WERI-Rb-1 (cell line): ENCODE measurements at regions not wholly inside any gene's neighbourhood (a gene's known extent, or its start where the extent isn't known, plus 50 kb on each side); places are given as distances from the start of the nearest gene placed in this dataset.
"Not testable (repeated sequence)": the region's sequence is repeated elsewhere in the genome, so short reads cannot be mapped to it uniquely, and the experiment has no call there.

Experiments used
- DNase-seq: peaks from one replicate; pipeline ENCODE4 v3.0.0-alpha.2; 2020
- H3K27ac ChIP-seq: fragments of 250-450 bp; sonication (Bioruptor Pico); 2 replicates; pipeline ENCODE4 v1.5.1; 2020; ENCODE audit warnings: mild to moderate bottlenecking, moderate library complexity
- H3K27me3 ChIP-seq: fragments of 250-450 bp; sonication (Bioruptor Pico); 2 replicates; pipeline ENCODE4 v1.5.1; 2021; ENCODE audit warnings: mild to moderate bottlenecking, low read depth, moderate library complexity; ENCODE audit not compliant: insufficient read depth, severe bottlenecking
- H3K36me3 ChIP-seq: fragments of 250-450 bp; sonication (Bioruptor Pico); 2 replicates; pipeline ENCODE4 v1.5.1; 2020; ENCODE audit warnings: mild to moderate bottlenecking, moderate library complexity
- H3K4me3 ChIP-seq: 2 replicates; pipeline ENCODE4 v1.5.1; 2011; ENCODE audit warnings: low read depth, mild to moderate bottlenecking, control low read depth, low read length
- H3K9me3 ChIP-seq: fragments of 250-450 bp; sonication (Bioruptor Pico); 2 replicates; pipeline ENCODE4 v1.5.1; 2021; ENCODE audit warnings: mild to moderate bottlenecking, moderate library complexity; ENCODE audit not compliant: severe bottlenecking
- TF ChIP-seq, protein P1 (sequence below): IDR thresholded peaks from 2 replicates; pipeline ENCODE4 v1.5.1; 2011; ENCODE audit warnings: low read depth, mild to moderate bottlenecking, control low read depth, inconsistent platforms, low read length

DNA sequence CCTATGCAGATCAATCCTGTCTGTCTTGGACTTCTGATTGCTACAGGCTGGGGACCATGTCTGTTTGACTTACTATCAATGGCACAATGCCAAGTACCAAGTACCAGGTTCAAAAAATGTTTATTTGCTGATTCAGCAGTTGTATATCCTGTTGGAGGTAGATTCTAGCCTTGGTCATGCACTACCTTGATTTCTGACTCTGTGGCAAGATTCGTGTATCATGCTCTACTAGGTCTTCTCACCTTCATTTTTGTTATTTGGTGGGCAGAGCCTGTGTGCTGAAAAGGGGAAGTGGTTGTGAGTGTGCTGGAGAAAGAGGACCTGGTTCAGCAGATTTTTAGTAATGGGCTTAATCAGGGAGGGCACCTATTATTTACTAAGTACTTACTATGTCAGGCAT, 192.4 kb upstream of the MYLIP start:
- Histone ChIP-seq H3K9me3 (peaks cover 24% of the 10 kb centered on the region), H3K4me3 (no peak overlapping the region), H3K27me3 (no peaks in the 10 kb centered on the region), H3K27ac (no peak overlapping the region), H3K36me3 (no peaks in the 10 kb centered on the region)
- DNase-seq: no peak
- TF ChIP-seq, protein P1, sequence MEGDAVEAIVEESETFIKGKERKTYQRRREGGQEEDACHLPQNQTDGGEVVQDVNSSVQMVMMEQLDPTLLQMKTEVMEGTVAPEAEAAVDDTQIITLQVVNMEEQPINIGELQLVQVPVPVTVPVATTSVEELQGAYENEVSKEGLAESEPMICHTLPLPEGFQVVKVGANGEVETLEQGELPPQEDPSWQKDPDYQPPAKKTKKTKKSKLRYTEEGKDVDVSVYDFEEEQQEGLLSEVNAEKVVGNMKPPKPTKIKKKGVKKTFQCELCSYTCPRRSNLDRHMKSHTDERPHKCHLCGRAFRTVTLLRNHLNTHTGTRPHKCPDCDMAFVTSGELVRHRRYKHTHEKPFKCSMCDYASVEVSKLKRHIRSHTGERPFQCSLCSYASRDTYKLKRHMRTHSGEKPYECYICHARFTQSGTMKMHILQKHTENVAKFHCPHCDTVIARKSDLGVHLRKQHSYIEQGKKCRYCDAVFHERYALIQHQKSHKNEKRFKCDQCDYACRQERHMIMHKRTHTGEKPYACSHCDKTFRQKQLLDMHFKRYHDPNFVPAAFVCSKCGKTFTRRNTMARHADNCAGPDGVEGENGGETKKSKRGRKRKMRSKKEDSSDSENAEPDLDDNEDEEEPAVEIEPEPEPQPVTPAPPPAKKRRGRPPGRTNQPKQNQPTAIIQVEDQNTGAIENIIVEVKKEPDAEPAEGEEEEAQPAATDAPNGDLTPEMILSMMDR: no peak

DNA sequence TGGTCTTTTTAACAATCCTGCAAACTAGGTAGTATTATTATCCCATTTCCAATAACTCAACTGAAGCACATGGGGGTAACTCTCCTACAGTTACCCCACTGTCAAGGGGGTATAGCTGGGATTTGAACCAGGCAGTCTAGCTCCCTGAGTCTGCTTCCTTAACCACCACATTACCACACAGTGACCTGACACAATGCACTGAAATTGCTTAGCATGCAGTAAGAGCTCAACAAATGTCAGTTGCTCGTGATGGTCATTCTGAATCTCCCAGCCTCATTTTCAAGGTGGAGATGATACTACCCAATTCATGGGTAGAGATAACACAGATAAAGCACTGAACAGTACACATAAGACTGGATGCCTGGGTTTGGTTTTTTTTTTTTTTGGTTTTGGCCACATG, 193.2 kb upstream of the MYLIP start:
- no peak overlapping the region for H3K4me3 ChIP-seq
- no peaks in the 10 kb centered on the region for H3K27me3 ChIP-seq
- peaks cover 28% of the 10 kb centered on the region for H3K9me3 ChIP-seq
- no peaks in the 10 kb centered on the region for H3K36me3 ChIP-seq
- no peak overlapping the region for H3K27ac ChIP-seq
- no peak for DNase-seq
- TF ChIP-seq, protein P1: no peak

DNA sequence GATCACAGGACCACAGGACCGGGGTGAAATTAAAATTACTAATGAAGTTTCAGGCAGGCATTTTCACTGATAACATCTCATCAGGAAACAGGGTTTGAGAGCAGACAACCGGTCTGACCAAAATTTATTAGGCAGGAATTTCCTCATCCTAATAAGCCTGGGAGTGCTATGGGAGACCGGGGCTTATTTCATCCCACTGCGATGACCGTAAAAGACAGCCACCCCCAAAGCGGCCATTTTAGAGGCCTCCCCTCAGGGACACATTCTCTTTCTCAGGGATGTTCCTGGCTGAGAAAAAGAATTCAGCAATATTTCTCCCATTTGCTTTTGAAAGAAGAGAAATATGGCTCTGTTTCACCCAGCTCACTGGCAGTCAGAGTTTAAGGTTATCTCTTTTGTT, 197.2 kb upstream of the MYLIP start:
- DNase-seq, H3K4me3 ChIP-seq, H3K27ac ChIP-seq, H3K27me3 ChIP-seq, H3K36me3 ChIP-seq: not testable (repeated sequence)
- H3K9me3 ChIP-seq: peaks cover 25% of the 10 kb centered on the region

DNA sequence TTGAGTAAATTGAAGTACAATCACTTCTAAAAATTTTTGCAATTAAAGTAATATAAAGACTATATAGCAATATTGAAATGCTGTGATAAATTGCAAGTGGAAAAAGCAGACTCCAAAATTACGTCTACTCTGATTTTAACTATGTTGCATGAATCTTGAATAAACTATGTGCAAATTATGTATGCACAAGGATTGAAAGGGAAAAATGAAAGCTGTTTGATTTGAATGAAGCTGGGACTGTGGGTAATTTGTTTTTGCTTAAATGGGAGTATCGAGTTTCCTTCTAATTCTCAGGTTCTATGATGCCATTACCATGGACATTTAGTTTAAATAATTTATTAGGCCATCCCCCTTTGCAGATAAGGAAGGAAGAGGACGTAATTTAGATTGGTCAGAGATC, 198.7 kb upstream of the MYLIP start:
- Histone ChIP-seq H3K27ac (no peak overlapping the region), H3K4me3 (no peak overlapping the region), H3K9me3 (peaks cover 28% of the 10 kb centered on the region), H3K36me3 (no peaks in the 10 kb centered on the region), H3K27me3 (no peaks in the 10 kb centered on the region)
- DNase-seq: no peak
- TF ChIP-seq, protein P1: no peak

DNA sequence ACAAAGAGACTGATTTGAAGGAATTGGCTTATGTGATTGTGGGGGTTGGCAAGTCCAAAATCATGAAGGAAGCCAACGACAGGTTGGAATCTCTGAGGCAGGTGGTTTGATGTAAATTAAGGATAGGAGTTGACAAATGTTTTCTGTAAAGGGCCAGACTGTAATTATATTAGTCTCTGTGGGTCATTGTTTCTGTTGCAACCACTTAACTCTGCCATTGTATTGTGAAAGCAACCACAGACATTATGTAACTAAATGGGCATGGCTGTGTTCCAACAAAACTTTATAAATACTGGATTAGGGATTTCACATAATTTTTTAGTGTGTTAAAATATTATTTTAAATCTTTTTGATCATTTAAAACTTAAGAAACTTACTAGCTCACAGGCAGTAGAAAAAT, 199.2 kb upstream of the MYLIP start:
- peaks cover 28% of the 10 kb centered on the region for H3K9me3 ChIP-seq
- TF ChIP-seq, protein P1: no peak
- H3K4me3 ChIP-seq: no peak overlapping the region
- no peak for DNase-seq
- H3K27ac ChIP-seq: no peak overlapping the region
- H3K27me3 ChIP-seq: no peaks in the 10 kb centered on the region
- no peaks in the 10 kb centered on the region for H3K36me3 ChIP-seq

DNA sequence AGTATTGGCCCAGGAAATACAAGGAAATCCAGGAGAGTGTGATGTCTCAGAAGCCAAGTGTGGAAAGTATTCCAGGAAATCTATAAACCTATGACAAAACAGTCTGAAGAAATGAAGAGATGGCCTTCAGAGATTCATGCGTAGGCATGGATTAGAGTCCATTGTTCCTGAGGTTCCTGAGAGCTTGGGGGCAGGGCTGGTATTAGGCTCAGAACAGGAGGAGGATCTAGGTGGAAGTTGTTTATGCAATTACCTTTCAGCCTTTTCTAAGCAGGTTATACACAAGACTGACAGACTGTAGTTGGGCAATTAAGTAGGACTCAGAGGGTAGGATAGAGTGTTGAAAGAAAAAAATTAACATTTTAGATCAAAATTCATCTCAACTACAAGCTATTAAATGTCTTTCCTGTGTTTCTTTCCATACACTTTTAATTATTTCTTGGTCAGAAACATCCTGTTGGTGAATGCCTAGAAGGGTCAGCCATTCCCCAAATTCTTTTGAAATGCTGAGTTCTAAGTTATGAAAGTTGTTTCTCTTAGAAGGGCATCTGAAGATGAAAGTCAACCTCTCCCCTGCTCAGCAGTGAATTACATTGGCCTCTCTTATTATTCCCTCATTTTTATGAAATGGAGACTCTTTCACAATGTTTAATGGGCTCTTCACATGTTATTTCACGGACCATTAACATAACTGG, 201.2 kb upstream of the MYLIP start:
- TF ChIP-seq, protein P1: no peak
- no peaks in the 10 kb centered on the region for H3K27me3 ChIP-seq
- H3K9me3 ChIP-seq: peaks cover 28% of the 10 kb centered on the region
- no peaks in the 10 kb centered on the region for H3K36me3 ChIP-seq
- no peak overlapping the region for H3K4me3 ChIP-seq
- DNase-seq: no peak
- H3K27ac ChIP-seq: no peak overlapping the region
